Activated naive CD8-positive, alpha-beta T cell treated with anti-CD3 and anti-CD28 coated beads, Interleukin-2, amount 50 U/mL, for 24 hours (primary cell): ENCODE measurements at regions not wholly inside any gene's neighbourhood (a gene's known extent, or its start where the extent isn't known, plus 50 kb on each side); places are given as distances from the start of the nearest gene placed in this dataset.

Experiments used
- ATAC-seq: fragments of 150-1000 bp; cut with Tn5 transposase; one replicate; pipeline ENCODE4 v1.10.0; 2021
- DNase-seq: peaks from one replicate; pipeline ENCODE4 v3.0.0; 2021
- H3K27ac Mint-ChIP-seq: one replicate; pipeline ENCODE4 v1.8.0; 2021; ENCODE audit warnings: mild to moderate bottlenecking, mixed read lengths
- H3K27me3 Mint-ChIP-seq: one replicate; pipeline ENCODE4 v1.8.0; 2021; ENCODE audit warnings: mixed read lengths
- H3K36me3 Mint-ChIP-seq: one replicate; pipeline ENCODE4 v1.8.0; 2021; ENCODE audit warnings: low read depth, mixed read lengths
- H3K4me1 Mint-ChIP-seq: one replicate; pipeline ENCODE4 v1.8.0; 2021; ENCODE audit warnings: mixed read lengths
- H3K4me3 Mint-ChIP-seq: one replicate; pipeline ENCODE4 v1.8.0; 2021; ENCODE audit warnings: mild to moderate bottlenecking, moderate library complexity, mixed read lengths
- H3K9me3 Mint-ChIP-seq: one replicate; pipeline ENCODE4 v1.8.0; 2021; ENCODE audit warnings: mixed read lengths

DNA sequence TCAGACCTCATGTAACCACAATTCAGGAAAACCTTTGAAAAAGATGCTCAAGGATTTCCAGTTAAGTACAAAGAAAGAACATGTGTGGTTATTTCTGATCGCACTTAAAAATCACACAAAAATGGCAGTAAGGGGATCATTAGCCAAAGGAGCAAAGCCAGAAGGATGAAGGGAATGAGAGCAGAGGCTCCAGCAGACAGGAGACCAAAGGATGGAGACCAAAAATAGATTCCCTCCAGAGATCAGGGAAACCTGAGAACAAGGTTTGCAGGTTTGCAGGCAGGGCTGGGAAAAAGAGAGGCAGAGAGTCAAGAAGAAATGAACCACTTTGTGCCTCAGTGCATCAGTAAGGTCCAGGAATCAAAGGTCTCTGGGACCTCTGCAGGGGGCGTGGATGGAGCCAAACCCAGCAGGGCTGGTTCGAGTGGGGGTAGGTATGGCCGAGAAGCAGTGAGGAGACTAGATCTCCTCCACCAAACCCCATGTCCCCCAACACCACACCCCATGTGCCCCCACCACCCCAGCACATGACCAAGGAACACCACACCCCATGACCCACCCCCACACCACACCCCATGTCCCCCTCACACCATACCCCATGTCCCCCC is 98.5 kb upstream of the GPC1 start:
- DNase-seq (no peak), ATAC-seq (no peak)
- Mint-ChIP-seq H3K4me3 (no peak overlapping the region), H3K9me3 (peaks cover 6% of the 10 kb centered on the region), H3K4me1 (no peaks in the 10 kb centered on the region), H3K36me3 (no peaks in the 10 kb centered on the region), H3K27ac (no peak overlapping the region), H3K27me3 (peaks cover 25% of the 10 kb centered on the region)

DNA sequence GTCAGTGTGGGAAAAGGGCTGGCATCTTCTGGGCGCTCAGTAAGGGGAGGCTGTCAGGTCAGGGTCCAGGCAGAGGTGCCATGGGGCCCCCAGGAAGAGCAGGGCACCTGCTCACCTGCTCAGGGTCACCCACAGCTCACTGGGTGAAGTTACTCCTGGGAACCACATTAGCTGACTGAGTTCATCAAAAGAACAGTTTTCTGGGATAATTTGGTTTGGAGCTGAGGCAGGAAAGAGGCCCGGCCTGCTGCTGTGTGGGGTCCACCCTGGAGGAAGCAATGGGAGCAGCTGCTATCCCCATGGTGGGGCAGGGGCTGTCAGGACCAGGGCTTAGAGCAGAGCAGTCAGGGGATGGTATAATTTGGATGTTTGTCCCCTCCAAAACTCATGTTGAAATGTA is 97.2 kb upstream of the GPC1 start:
- ATAC-seq (no peak), DNase-seq (no peak)
- Mint-ChIP-seq H3K4me1 (no peaks in the 10 kb centered on the region), H3K9me3 (no peaks in the 10 kb centered on the region), H3K4me3 (no peak overlapping the region), H3K36me3 (no peaks in the 10 kb centered on the region), H3K27ac (no peak overlapping the region), H3K27me3 (peaks cover 20% of the 10 kb centered on the region)

DNA sequence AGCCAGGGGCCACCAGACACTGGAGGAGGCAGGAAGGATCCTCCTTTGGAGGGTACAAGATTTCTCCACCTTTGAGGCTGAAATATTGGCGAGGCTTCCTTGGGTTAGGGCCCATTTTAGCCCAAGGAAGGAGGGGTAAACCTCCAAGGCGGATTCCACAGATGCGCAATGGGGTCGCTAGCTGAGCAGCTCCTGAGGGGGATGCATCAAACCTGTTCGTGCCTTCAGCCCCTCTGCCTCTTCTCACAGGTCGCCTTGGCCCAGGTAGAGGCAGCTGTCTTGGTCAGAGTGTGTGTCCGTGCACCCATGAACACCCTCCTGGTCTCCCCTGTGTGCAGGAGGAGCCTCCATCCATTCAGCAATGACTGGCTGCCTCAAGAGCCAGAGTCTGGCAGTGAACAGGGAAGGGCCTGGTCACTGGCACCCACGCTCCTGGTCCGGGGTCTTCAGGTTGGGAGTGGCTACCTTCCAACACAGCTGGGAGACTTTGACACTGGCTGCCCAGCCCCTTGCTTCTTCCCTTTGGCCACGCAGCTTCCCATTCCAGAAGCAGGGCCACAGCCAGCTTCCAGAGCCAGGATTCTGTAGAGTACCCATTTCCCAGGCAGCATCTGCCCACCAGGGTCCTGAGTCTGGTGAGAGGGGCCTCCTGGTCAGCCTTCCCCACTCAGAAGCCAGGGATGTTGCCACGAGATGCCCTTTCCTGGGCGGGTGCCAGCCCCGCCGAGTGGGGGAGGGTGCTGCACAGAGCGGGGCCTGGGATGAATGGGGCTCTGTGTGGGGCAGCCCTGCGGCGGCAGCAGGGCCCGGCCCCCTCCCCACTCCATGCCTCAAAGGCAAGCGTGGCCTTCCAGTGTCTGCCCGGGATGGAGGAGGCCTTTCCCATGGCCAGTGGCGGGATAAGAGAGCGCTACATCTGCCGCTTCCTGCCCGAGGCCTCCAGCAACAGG is 95.8 kb upstream of the GPC1 start:
- no peak for DNase-seq
- Mint-ChIP-seq H3K4me3 (no peak overlapping the region), H3K9me3 (no peaks in the 10 kb centered on the region), H3K4me1 (no peaks in the 10 kb centered on the region), H3K27ac (no peak overlapping the region), H3K27me3 (peaks cover 17% of the 10 kb centered on the region), H3K36me3 (no peaks in the 10 kb centered on the region)
- ATAC-seq, result no peak

DNA sequence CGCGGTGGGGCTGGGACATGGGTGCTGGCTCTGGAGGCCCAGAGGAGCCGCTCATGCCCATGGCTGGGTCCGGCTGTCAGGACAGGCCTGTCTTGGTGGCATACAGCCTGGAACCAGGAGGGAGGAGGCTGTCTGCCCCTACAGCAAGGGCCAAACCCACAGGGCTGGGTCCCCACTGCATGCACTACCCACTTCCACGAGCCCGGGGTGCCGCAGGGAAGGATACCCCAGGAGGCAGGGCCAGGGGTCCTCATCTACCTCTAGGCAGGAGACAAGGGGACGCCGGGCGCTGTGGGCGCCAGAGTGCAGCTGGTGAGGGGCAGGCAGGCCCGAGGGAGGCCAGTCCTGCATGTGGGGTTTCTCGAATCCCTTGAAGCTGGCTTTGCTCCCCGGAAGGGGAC is 95.1 kb upstream of the GPC1 start:
- Mint-ChIP-seq H3K9me3 (no peaks in the 10 kb centered on the region), H3K4me1 (no peaks in the 10 kb centered on the region), H3K4me3 (no peak overlapping the region), H3K27ac (no peak overlapping the region), H3K36me3 (no peaks in the 10 kb centered on the region), H3K27me3 (peaks cover 17% of the 10 kb centered on the region)
- DNase-seq, result no peak
- no peak for ATAC-seq

DNA sequence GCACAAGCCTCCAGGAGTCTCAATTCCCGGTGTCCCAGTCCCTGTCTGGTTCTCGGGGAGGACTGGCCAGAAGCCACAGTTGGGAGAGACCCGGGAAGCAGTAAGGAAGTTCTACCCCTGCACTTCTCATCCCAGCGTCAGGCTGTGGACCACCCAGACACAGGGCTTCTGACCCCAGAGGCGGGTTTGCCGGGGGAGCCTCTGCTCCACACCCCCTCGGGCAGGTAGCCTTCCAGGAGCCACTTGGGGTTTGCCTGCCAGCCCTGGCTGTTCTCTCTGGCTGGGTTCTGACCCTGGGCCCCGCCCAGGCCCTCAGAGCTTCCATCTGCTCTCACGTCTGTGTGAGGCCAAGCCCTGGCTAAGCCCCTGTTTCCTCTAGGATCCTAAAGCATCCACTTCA is 94.4 kb upstream of the GPC1 start:
- no peaks in the 10 kb centered on the region for H3K4me1 Mint-ChIP-seq
- H3K4me3 Mint-ChIP-seq, result no peak overlapping the region
- no peak for ATAC-seq
- peaks cover 14% of the 10 kb centered on the region for H3K27me3 Mint-ChIP-seq
- no peak overlapping the region for H3K27ac Mint-ChIP-seq
- no peaks in the 10 kb centered on the region for H3K36me3 Mint-ChIP-seq
- no peak for DNase-seq
- H3K9me3 Mint-ChIP-seq, result no peaks in the 10 kb centered on the region

DNA sequence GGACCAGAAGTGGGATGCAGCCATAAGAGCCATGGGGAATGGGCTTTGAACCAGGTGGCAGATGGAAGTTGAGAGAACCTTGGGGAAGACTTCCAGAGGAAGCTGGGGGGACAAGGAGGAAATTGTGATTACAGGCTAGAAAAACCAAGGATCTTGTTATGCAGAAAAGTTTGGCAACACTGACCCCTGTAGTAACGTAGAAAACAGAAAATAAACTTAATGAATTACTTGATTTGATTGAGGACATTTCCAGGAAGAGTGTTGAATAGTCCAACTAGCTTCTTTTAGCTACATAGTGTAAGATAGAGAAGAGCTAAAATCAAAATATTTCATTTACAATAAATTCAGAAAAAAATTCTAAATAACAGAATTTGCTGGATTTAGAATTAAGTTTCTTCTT is 91.9 kb upstream of the GPC1 start:
- no peaks in the 10 kb centered on the region for H3K9me3 Mint-ChIP-seq
- H3K4me3 Mint-ChIP-seq, result no peak overlapping the region
- H3K27ac Mint-ChIP-seq, result no peak overlapping the region
- no peaks in the 10 kb centered on the region for H3K4me1 Mint-ChIP-seq
- ATAC-seq (no peak), DNase-seq (no peak)
- no peaks in the 10 kb centered on the region for H3K36me3 Mint-ChIP-seq
- peaks cover 2% of the 10 kb centered on the region for H3K27me3 Mint-ChIP-seq

DNA sequence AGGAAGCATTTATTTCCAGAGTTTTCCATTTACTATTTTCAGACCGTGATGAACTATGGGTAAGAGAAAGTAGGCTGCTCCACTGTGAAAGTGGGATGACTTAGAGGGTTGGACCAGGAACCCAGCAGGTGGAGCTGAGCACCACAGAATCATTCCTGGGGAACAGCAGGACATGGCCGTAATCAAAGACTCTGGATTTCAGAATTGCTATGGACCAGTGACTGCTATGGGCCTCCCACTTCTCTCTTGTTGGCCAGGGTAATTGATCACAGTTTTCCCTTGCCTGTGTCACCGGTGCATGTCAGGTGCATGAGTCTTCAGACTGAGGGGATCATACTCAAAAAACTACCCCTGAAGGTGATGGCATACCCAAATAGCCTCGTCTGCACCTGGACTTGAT is 90.6 kb upstream of the GPC1 start:
- H3K27ac Mint-ChIP-seq, result no peak overlapping the region
- no peaks in the 10 kb centered on the region for H3K4me1 Mint-ChIP-seq
- ATAC-seq (no peak), DNase-seq (no peak)
- no peaks in the 10 kb centered on the region for H3K27me3 Mint-ChIP-seq
- H3K4me3 Mint-ChIP-seq, result no peak overlapping the region
- no peaks in the 10 kb centered on the region for H3K9me3 Mint-ChIP-seq
- H3K36me3 Mint-ChIP-seq, result no peaks in the 10 kb centered on the region

DNA sequence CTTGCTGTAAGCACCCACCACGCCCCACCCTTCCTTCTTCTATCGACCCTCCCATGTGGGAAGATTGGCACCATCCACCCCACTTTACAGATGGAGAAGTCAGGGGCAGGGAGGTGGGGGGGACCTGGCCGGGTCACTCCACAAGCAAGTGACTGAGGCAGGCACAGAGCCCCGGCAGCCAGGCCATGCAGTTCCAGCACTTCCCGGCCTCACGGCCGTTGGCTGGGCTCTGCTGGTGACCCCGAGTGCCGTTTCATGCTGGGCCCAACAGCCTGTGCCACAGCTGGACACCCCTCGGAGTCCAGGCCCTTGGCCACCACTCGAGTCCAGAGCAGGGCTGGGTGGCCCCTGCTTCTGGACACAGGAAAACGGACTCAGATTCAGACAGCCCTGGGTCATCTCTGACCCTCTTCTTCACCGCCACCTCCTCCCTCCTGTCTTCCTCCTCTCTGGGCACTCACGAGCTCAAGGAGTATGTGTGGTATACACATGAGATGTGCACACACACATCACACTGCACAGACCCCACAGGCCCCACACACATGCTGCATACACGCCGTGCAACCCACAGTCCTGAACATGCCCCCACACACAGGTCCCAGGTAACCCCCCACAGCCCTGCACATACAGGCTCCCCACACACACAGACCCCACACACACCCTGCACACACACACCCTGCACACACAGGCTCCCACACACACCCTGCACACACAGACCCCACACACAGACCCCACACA is 89.3 kb upstream of the GPC1 start:
- Mint-ChIP-seq H3K4me3 (no peak overlapping the region), H3K36me3 (no peaks in the 10 kb centered on the region), H3K27ac (no peak overlapping the region), H3K27me3 (no peaks in the 10 kb centered on the region), H3K9me3 (no peaks in the 10 kb centered on the region), H3K4me1 (no peaks in the 10 kb centered on the region)
- ATAC-seq, result no peak
- DNase-seq, result no peak

DNA sequence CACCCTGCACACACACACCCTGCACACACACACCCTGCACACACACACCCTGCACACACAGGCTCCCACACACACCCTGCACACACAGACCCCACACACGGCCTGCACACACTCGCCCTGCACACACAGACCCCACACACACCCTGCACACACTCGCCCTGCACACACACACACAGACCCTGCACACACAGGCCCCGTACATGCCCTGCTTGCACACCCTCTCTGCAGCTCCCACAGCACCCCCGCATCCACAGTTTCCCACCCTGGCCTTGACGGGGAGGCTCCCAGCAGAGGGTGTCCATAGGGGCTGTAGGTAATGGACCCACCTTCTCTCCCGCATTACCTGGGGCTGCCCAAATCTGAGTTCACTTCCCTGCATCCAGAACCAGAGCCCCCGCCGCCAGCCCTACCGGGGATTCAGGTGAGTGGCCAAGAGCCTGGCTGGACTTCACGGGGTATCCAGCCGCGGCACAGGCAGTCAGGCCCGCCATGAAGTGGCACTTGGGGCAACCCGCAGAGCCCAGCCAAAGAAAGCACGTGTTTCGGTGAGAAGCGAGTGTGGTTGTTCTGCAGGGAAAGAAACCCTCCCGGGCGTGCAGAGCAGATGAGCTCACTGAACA is 88.6 kb upstream of the GPC1 start:
- DNase-seq, result no peak
- Mint-ChIP-seq H3K27ac (no peak overlapping the region), H3K4me3 (no peak overlapping the region), H3K36me3 (no peaks in the 10 kb centered on the region), H3K4me1 (no peaks in the 10 kb centered on the region), H3K27me3 (no peaks in the 10 kb centered on the region), H3K9me3 (no peaks in the 10 kb centered on the region)
- no peak for ATAC-seq

DNA sequence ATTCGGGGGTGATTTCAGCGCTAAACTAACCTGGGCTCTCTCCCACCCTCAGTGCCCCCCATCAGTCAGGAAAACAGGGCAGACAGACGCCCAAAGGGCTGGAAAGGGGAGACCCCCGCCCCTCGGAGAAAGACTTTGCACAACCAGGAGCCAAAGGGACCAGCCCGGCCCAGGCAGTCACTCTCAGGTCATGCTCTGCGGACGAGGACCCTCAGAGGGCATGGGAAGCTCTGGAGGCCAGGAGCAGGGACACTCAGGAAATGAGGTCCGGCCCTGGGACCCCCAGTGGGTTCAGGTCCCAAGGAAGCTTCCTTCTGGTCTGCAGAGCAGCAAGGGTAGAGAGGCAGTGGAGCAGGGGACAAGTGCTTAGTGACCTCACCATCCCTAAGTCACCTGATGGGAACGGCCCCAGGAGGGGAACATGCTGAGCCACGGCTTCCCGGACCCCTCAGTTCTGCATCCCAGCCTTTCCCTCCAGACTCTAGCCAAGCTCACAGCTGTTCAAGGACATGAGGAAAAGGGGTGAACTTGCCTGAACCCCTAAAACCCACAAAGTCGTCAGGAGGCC is 88.0 kb upstream of the GPC1 start:
- Mint-ChIP-seq H3K27ac (no peak overlapping the region), H3K36me3 (no peaks in the 10 kb centered on the region), H3K9me3 (no peaks in the 10 kb centered on the region), H3K27me3 (no peaks in the 10 kb centered on the region), H3K4me3 (no peak overlapping the region), H3K4me1 (no peaks in the 10 kb centered on the region)
- no peak for DNase-seq
- ATAC-seq, result no peak

DNA sequence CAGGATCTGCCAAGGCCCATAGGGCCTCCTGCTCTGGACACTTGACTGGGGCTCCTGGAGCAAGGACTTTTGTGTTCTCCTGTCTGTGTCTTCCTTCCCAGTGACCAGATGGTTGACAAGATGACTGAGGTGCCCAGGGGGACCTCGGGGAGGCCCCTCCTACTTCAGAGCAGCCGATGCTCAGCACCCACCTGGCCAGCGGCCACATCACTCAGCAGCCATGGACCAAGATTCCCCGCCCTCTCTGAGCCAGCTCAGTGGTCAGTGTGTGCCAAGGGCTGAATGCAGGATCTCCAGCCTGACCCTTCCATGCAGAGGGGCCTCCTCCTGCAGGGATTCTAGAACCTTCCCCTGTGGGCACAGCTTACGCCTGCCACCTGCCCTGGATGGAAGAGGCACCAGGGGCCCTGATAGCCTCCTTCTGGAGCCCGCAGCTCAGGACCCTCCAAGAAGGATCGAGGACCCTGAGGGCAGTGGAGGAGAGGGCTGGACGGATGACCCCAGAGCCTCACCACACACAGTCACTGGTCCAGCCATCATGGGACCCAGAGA is 87.4 kb upstream of the GPC1 start:
- DNase-seq (no peak), ATAC-seq (no peak)
- Mint-ChIP-seq H3K9me3 (no peaks in the 10 kb centered on the region), H3K27ac (no peak overlapping the region), H3K4me1 (no peaks in the 10 kb centered on the region), H3K36me3 (no peaks in the 10 kb centered on the region), H3K27me3 (no peaks in the 10 kb centered on the region), H3K4me3 (no peak overlapping the region)

DNA sequence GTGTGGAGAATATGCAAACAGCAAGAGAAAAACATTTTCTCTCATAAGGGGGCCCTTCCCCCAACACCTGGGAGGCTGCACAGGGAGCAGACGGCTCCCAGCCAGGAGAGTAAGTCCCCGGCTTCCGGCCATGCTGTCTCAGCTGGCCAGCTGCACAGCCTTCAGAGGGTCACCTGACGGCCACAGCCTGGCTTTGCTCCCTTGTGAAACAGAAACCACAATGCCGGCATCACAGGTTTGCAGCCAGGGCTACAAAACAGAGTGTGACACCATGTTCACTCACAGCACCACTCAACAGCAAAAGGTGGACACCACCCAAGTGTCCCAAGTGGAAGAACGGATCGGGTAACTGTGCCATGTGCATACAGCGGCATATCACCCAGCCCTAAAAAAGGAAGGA is 86.9 kb upstream of the GPC1 start:
- Mint-ChIP-seq H3K4me3 (no peak overlapping the region), H3K27me3 (no peaks in the 10 kb centered on the region), H3K9me3 (no peaks in the 10 kb centered on the region), H3K27ac (no peak overlapping the region), H3K4me1 (no peaks in the 10 kb centered on the region), H3K36me3 (no peaks in the 10 kb centered on the region)
- DNase-seq, result no peak
- no peak for ATAC-seq

DNA sequence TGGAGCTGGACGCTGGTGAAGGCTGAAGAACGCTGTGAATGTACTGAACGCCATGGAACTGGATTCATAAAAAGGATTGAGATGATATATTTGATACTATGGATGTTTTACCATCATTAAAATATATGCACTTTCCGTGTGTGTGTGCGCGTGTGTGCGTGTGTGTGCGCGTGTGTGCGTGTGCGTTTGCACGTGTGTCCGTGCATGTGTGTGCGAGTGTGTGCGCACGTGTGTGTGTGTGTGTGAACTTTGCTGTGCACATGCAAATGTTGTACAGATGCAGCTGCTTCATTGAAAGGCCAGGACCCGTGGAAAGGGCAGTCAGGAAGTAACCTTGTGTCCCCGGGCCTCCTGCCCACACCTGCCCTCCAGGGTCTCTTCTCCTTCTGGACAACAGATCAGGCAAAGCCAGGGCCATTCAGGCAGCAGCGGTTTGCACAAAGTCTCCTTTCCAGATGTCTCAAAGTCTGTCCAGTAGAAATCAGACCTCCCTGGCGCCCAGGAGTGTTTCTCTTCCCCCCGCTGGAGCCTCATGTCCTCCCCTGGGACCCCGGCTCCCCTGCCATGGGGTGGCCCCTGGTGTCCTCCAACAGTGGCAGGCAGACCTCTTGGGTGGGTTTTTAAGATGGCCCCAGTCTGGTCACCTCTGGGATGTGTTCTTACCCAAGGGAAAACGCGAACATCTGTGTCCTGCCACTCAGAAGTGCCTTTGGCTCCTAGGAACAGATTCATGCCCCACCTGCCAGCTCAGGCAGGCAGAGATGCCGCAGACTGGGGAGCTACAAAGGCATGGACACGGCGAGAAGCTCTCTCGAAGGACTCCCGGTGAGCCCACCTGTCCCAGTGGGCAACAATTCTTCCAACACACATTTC is 86.1 kb upstream of the GPC1 start:
- no peaks in the 10 kb centered on the region for H3K9me3 Mint-ChIP-seq
- H3K4me1 Mint-ChIP-seq, result no peaks in the 10 kb centered on the region
- ATAC-seq (no peak), DNase-seq (no peak)
- no peaks in the 10 kb centered on the region for H3K27me3 Mint-ChIP-seq
- H3K36me3 Mint-ChIP-seq, result no peaks in the 10 kb centered on the region
- no peak overlapping the region for H3K27ac Mint-ChIP-seq
- no peak overlapping the region for H3K4me3 Mint-ChIP-seq
